NCI-H526 treated with DMSO at 0.1 percent for 48 hours (cell line): ENCODE measurements at regions not wholly inside any gene's neighbourhood (a gene's known extent, or its start where the extent isn't known, plus 50 kb on each side); places are given as distances from the start of the nearest gene placed in this dataset.
"Not testable (repeated sequence)": the region's sequence is repeated elsewhere in the genome, so short reads cannot be mapped to it uniquely, and the experiment has no call there.

ENCODE experiments used
- DNase-seq: peaks from one replicate; lab custom pipeline; 2025; lab: John Stamatoyannopoulos, UW

DNA sequence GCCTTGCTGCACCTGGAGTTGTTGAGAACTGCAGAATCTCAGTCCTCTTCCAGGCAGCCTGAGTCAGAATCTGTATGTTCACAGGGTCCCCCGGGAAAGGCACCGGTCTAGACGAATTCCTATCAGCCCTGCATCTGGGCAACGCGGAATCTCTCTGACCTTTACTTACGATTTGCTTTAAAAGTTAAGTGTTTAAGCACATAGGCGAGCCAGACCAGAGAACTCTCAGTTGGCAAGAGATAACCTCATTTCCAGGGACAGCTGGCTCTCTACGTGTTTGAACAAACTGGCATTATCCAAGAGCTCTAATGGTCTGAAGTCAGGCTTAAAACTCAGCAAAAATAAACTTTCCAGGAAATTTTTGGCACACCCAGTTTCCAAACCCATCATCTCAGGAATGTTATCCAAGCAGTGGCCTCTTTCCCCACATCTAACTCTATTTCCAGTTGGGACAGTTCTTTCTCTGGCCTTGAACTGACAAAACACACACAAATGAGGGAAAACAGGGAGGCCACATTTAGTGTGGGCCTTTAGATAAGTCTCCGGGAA is 53.4 kb downstream of the HES1 start:
- no peak for DNase-seq

DNA sequence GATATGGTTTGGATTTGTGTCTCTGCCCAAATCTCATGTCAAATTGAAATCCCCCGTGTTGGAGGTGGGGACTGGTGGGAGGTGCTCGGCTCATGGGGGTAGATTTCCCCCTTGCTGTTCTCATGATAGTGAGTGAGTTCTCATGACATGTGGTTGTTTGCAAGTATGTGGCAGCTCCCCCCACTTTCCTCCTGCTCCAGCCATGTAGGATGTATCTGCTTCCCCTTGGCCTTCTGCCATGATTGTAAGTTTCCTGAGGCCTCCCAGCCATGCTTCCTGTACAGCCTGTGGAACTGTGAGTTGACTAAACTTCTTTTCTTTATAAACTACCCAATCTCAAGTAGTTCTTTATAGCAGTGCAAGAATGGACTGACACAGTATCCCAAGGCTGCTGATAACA is 55.9 kb downstream of the HES1 start:
- not testable (repeated sequence) for DNase-seq

DNA sequence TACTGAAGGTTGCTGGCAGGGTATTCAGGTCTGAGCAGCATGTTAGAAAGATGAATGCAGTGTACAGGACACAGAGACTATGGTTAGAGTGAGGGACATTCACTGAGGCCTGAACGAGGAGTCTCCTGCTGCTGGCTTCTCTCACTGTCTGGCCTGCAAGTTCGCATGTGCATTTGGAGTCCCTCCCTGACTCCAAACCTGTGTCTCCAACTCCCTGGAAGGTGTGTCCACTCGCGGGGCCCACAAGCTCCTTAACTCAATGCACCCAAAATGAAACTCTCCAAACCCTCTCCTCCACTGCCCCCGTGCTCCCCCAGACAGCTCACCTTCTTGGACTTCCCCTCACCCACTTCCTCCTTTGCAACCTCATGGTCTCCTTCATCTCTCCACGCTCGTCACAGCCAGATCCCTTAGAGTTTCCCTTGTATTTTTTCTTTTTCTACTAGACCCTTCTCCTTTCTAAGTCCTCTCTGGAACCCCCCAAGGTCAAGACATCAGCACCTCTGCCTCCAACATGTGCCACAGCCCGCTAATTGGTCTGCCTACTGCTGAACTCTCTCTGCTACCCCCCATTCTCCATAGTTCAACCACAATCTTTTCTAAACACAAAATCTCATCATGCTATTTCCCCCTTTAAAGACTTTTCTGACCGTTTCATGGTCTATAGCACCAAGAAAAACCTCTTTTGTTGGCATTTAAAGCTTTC is 58.3 kb downstream of the HES1 start:
- no peak for DNase-seq

DNA sequence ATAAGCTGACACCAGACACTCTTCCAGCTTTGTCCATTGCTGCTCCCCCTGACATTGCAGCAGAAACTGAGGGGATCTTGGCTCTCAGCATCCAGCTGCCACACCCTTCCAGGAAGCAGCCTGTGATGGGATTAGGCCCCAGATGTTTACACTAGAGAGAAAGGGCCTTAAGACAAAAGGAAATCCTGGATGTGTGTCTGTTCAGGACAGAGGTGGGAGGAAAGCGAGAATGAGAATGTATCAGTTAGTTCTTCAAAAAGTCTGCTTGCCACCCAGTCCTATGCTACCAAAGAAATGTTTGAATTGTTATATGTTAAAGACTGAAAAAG is 58.8 kb downstream of the HES1 start:
- DNase-seq: no peak

DNA sequence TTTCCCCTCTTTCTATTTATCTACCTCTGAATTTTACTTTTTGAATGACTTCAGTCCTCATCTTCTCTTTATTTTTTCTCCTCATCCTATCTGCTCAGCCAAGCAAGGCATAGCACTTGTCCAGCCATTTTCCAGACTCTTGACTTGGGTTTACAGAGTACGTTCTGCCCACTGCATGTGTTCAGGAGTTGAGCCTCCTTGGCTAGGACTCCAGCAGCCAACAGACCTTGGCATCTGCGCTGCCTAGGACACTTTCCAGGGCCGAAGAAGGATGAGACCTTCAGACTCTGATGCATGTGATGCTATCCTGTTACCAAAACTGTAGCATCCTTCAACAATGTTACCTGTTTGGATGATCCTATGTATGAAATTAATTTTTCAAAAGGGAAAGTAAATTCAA is 59.7 kb downstream of the HES1 start:
- DNase-seq: no peak

DNA sequence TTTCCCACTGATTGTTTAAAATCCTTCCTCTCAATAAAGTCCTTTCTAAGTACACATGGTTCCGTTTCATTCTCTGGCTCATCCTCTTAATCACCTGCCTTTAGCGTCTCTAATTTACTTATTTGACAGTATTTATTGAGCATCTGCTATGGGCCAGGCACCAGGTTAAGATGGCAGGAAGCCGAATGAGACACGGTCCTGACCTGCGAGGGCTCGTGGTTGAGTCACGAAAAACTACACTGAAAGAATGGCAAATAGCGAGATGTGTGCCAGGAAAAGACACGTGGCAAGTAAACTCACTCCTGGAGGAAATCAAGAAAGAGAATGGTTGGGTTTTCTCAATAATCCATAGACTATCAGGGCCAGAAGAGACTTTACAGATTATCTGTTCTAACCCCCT is 60.9 kb downstream of the HES1 start:
- DNase-seq: no peak

DNA sequence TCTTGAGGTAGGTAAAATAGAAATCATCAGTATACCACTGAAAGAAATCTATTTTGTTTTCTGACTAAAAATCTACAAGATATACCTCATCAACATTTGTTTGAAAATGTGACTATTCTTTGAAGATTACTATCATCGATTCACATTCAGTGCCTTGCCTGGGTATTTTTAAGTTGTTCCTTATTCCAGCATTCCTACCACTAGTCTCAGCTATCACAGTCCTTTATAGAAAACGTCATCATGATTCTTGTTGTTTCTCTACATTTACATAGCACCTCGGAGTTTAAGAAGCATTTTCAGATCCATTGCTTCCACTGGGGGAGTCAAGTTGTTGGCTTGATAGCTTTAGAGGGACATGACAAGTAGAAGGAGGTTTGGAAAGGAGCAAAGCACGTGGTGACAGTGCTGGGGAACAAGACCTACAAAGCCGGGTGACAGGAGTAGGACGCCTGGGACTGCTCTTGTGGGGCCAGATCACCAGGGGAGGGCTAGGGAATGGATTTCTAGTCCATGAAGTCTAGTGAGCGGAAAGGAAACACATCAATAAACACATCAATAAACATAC is 61.5 kb downstream of the HES1 start:
- DNase-seq: no peak

DNA sequence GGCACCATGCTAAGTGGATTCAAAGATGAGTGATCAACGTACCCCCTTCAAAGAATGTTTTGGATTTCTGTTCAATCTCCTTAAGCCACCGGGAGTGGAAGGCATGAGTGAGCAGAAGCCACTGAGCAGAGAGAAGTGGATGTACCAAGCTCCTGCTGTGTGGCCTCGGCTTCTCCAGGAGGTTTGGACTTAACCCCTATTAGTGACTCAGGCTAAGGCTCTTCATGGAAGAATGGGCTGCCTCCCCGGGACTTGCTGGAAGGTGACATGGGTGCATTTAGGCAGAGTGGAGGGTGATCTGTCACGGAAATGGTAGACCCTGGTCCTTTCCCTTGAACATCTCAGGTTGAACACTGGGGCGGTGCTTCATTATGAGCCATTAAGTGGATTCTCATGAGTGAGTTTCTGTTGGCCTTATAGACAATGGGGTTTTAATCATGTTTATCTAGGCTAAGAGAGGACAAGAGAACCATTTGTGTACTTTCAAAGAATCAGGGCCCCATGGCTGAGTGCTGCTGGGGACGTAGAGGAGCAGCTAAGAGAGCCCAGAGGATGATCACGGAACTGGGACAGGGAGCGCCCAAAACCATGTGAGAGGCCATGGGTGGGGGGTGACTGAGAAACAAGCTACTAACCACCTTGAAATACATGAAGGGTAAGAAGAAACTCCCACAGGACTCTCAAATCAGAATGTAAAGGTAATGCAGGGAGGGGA is 62.2 kb downstream of the HES1 start:
- no peak for DNase-seq

DNA sequence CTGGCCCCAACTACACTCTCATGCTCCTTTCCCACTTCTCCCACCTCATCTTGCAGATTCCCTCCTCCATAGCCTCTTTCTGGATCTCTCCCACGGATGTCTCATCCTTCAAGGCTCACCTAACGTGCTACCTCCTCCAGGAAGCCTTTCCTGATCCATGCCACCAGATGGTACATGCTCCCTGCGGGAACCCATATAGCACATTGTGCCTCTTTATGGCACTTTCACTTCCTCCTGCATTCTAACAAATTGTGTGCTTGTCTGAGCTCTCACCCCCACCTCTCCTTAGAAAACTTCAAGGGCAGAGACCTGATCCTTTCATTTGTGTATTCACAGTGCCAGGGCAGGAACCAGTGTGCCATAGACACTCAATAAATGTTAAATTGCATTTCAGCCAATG is 63.0 kb downstream of the HES1 start:
- no peak for DNase-seq

DNA sequence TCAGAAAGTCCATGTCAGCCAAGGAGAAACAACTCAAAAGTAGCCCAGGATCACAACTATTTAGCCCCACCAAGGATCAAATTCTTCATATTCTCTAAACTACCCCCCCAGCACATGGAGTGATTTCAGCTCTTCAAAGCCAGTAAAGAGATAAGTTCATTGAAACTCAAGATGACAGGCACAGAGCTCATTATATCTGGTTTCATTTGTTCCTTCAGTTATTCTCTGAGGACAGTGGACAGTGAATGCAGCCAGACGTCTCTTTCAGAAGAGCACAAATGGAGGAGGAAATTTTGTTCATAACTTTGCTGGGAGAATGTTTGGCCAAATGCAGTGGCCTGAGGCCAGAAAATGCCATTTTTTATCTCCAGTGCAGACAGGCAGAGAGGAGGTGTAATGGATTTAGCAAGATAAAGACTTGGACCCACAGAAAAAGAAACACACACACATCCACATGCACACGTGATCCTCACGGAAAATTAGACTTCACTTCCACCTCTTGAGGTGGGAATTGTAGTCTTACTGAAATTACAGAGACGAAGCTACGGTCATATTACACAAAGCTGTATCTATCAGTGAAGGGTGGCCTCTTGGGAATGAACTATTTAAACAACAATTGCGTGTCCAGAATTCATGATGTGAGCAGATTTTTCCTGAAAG is 64.6 kb downstream of the HES1 start:
- DNase-seq: no peak

DNA sequence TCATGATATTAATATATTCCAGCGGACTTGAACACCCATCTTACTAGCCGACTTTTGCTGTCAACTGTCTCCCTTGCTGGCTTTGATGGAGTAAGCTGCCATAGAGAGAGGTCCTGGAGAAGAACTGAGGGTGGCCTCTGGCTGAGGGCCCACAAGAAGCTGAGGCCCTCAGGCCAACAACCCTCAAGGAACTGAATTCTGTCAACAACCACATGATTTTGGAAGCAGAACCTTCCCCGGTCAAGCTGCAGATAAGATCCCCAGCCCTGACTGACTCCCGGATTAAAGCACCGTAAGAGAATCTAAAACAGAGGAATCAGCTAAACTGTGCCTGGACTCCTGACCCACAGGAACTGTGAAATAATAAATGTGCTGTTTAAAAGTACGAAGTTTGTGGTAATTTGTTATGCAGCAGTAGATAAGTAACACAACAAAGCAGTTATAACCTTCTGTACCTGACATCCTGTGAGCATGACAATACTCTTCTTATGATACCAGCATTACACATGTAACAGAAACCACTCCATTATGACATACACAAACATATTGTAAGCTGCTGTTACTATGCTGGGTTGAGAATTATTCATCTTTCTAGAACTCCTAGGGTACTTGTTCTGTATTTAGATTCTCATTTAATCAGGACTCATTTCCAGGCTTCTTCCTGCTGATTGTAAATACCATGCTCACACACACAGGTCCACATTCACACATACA is 66.2 kb downstream of the HES1 start:
- no peak for DNase-seq

DNA sequence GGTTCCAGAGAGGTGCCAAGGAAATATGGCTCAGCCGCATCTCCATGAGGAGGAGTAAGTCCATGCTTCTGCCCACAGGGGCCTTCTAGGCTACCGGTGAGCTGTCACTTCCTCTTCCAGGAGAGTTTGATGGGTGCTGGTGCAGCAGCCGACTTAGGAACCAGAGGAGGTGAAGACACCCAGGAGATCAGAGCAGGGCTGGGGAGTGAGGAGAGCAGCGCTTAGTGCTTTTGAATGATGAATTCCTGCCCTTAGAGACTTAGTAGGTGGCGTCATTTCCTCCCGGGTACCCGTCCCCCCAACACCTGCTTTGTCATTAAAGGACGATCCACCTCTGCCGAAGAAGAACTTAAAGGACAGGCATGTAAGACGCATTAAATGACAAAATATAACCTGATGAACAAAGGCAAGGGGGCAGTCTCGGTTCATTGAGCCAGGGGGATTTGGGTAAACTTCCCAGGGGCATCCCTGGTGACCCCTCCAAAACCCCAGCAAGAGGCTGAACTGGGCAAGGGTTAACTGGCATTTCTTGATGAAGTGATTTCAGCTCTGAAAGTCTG is 67.6 kb downstream of the HES1 start:
- no peak for DNase-seq

DNA sequence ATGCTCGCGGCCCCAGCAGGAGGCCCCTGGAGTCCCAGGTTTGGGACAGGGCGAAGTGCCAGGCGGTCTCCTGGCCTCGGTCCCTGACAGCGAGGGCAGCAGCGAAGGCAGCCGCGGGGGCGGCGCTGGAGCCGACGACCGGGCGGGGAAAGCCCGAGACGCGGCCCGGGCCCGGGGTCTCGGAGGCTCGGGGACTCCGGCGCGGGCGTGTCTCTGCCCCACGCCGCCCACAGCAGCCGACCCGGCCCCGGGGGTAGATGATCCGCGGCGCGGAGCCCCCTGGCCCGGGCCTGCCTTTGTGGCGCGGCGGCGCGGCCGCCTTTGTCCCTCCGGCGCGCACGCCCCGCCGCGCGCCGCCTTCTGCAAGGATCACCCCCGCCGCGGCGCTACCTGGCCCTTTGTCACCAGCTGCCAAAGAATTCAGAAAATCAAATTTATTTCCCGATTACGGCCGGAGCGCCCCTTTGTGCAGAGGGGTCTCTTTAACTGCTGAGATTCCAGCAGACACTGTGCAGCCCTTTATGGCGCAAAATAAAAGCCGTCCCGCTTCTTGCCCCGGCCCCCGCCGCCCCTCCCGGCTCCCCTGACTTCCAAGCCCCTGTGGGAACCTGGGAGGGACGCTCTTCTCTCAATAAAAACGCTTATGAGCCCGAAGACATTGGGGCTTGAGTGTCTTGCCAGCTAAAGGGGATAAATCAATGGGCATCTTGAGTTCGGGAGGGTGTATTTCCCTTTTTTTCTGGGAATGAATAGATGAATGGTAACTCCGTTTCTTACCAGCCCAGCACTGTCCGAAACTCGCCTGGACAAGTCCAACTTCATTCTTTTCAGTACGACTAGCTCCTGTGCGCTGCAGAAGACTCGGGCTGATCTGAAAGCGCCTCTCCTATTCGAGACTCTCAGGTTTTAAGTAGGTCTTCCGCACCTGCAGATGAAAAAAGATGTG is 68.4 kb downstream of the HES1 start:
- DNase-seq: peak; percentile 57

DNA sequence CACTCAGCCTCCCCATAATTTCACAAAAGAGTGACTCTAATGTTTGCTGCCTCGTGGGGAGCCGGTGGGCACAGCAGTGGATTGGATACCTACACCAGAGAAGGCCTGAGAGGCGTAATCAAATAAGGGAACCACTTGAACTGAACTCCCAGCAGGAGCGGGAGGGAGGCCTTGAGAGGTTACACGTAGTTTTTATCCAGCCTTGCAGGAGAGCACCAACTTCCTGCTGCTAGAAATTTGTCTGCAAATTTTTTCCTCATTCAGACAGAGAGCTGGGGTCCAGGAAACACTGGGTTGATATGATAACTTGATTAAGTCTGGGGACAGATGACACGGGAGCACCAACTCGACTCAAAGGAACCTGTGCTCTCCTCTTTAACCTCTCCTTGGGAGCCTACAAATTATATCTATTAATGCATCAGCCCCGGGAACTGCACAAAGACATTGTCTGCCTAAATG is 69.8 kb downstream of the HES1 start:
- peak; percentile 78 for DNase-seq

DNA sequence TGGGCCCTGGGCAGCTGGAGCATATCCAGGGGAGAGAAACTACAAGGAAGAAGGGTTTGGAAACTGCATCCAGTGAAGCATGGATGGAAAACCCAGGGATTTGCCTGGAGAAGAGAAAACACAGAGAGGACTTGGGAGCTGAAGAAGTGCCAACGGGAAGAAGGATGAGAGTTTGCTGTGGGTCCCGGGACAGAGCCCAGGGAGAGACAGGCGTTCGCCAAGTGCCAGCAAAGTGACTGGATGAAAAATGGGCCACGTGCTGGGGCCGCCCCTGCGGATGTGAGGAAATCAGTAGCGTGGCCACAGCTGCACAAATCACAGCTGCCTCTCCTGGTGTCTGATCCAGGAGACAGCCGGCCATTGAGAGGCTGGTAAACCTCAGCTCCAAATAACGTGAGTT is 70.4 kb downstream of the HES1 start:
- no peak for DNase-seq

DNA sequence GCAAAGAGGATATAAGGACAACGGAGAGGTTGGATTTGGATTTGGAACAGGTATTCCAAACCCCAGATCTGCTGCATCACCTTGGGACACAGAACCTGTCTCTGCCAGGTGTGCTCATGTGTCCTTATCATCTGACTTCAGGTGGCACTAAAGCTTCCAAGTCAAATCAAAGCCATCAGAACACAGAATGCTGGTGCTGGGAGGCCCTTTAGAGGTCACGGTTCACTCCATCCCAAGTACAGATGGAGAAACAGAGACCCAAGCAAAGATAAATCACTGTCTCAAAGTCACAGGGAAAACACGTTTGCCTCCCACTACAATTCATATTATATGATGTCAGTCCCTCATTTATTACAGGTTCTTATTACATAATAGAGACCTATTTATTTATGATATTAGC is 72.8 kb downstream of the HES1 start:
- DNase-seq: no peak

DNA sequence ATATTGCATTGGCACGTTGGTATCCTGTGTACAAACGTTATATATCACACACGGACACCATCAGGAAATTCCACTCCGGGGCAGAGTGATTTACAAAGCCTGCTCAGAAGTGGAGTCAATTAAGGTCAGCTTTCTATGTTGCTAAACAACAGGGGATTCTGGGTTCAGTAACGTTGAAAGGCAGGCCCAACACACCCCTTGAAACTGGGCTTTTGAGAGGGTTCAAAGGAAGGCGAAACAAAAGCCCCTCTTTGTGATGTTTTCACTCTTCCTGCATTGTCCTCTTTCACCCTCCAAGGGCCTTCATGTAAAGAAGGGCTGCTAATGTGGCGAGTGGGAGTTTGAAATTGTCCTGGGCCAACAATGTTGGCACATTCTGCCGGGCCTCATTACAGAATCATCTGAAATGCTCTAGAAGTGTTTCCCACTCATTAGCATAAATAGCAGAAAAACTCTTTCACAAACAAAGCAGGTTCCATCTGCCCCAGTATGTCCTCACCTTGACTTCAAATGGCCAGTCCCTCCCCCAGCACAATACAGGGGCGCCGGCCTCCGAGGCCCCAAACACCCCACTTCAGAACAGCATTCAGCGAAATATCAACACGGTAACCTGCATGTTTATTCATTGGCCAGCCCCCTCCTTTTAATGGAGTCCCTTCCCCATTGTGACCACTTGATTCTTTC is 76.4 kb downstream of the HES1 start:
- DNase-seq: no peak

DNA sequence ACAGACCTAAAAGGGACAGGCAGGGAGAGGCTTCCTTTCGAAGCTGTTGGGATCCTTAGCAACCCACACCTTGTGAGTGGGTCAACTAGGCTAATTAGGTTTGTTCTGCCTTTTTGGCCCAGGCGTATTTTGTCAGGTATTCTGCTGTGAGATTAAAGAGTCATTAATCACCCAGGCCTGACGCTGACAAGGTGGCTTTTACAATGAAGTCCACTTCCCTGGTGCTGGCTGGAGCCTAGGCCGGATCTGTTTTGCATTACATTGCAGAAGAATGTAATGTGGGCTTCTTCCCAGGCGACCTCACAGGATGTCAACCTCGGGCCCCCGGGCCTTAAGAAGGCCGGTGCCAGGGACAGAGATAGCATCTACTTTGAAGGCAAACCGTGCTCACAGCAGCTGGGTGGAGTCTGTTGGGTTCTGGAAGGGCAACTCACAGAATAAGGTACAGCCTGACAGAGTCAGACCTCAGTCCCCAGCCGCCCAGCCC is 76.9 kb downstream of the HES1 start:
- no peak for DNase-seq

DNA sequence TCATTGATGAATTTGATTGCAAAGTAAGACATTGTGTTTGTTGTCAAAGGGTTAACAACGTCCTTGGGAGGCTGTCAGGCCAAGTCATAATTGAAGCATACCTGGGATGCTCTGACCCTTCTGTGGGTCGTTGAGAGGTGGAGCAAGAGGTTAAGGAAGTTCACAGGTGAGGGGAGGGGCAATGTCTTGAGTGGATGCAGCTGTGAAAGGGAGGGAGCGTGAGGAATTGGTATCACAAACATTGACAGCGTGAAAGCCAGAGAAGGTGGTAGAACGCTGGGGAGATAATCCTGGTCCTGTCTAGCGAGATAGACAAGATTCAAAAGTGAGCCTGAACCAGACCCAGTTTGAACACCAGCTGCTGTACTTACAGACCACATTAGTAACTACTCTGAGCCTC is 79.4 kb downstream of the HES1 start:
- DNase-seq: no peak
